ENCODE measurements at regions not wholly inside any gene's neighbourhood (a gene's known extent, or its start where the extent isn't known, plus 50 kb on each side); places are given as distances from the start of the nearest gene placed in this dataset.

GRCh38 chr3:188046561-188047211, 107.3 kb upstream of the LPP start:
- POLR2A ChIA-PET: no interaction called here

DNA sequence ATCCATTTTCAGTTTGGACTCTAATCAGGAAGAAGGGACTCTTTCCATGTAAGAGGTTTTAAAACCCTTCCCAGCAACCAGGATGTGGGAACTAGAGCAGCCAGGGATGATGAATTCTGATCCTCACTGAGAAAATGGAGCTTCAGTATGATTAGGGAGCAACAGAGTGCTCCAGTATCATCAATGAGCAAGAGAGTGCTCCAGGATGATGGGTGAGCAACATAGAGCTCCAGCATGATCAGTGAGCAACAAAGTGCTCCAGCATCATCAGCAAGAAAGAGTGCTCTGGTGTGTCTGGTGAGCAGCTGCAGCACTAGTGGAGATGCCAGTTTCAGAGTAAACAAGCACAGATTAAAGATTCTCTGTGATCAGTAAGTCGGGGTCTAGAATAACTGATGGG, 106.4 kb upstream of the LPP start:
- Histone ChIP-seq H3K36me3 (ENCODE audit: control insufficient read depth in 2 of 2, extremely low read depth in 1 of 2, insufficient read depth in 2 of 2, low read length in 2 of 2) (no peaks in the 10 kb centered on the region), H3K4me2 (ENCODE audit: insufficient read depth, low read length) (no peak overlapping the region), H2AFZ (ENCODE audit: low read depth, low read length) (no peak overlapping the region), H3K9me1 (replicated peaks; ENCODE audit: control insufficient read depth, extremely low read depth, insufficient read depth, low read length) (no peaks in the 10 kb centered on the region), H3K27ac (ENCODE audit: insufficient read depth, low read depth, low read length) (no peak overlapping the region), H3K9ac (replicated peaks; ENCODE audit: extremely low read depth, insufficient read depth, low read length) (no peak overlapping the region), H3K4me3 (replicated peaks in 1 of 3; ENCODE audit: insufficient read depth in 1 of 3, low read depth in 1 of 3, low read length in 3 of 3) (no peak overlapping the region), H3K79me2 (ENCODE audit: control insufficient read depth, insufficient read depth, low read length) (no peaks in the 10 kb centered on the region), H3K9me3 (replicated peaks; ENCODE audit: control insufficient read depth, insufficient read depth, low read length) (no peaks in the 10 kb centered on the region), H3K27me3 (ENCODE audit: control insufficient read depth in 2 of 2, insufficient read depth in 2 of 2, low read length in 2 of 2) (peaks cover 5 to 7% of the 10 kb centered on the region in 2 experiments), H3K4me1 (ENCODE audit: control insufficient read depth, extremely low read depth, insufficient read depth, low read length) (no peaks in the 10 kb centered on the region), H4K20me1 (replicated peaks; ENCODE audit: control insufficient read depth, extremely low read depth, insufficient read depth, low read length) (no peaks in the 10 kb centered on the region)
- no peak for DNase-seq (ENCODE audit: low read depth, low spot score)
- dilution Hi-C loops (cut with MboI; ENCODE audit: extremely low pct_ligation_motif_present, low sequenced_read_pairs): no loop called here
- intact Hi-C loops (cut with micrococcal nuclease): no loop called here
- ChIA-PET POLR2A (no interaction called here), CTCF (interaction anchor here (1.0 to 1.5 kb wide), 2 partner anchors 10 to 14 kb away, joined by 3 read pairs; no protein-coding TSS in a partner anchor)
- TF ChIP-seq EZH2 (IDR thresholded peaks at IDR 0.05; ENCODE audit: borderline replicate concordance, low read depth, low read length, severe bottlenecking): no peak
- no peak for TF ChIP-seq JUN (IDR thresholded peaks at IDR 0.05; ENCODE audit: borderline replicate concordance, insufficient read depth, insufficient read length, low read depth)
- TF ChIP-seq, protein P1, sequence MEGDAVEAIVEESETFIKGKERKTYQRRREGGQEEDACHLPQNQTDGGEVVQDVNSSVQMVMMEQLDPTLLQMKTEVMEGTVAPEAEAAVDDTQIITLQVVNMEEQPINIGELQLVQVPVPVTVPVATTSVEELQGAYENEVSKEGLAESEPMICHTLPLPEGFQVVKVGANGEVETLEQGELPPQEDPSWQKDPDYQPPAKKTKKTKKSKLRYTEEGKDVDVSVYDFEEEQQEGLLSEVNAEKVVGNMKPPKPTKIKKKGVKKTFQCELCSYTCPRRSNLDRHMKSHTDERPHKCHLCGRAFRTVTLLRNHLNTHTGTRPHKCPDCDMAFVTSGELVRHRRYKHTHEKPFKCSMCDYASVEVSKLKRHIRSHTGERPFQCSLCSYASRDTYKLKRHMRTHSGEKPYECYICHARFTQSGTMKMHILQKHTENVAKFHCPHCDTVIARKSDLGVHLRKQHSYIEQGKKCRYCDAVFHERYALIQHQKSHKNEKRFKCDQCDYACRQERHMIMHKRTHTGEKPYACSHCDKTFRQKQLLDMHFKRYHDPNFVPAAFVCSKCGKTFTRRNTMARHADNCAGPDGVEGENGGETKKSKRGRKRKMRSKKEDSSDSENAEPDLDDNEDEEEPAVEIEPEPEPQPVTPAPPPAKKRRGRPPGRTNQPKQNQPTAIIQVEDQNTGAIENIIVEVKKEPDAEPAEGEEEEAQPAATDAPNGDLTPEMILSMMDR (IDR thresholded peaks at IDR 0.05; ENCODE audit: extremely low read depth in 1 of 2, insufficient read depth in 1 of 2, low read depth in 1 of 2, low read length in 2 of 2): no peak
- no peak for TF ChIP-seq FOS (IDR thresholded peaks at IDR 0.05; ENCODE audit: borderline replicate concordance, insufficient read depth, low read length)
- TF ChIP-seq MAX (IDR thresholded peaks at IDR 0.05; ENCODE audit: insufficient read depth, insufficient read length): no peak
- TF ChIP-seq MYC (IDR thresholded peaks at IDR 0.05; ENCODE audit: low read depth, low read length): no peak
- TF ChIP-seq GATA2 (IDR thresholded peaks at IDR 0.05; ENCODE audit: insufficient read depth, insufficient read length, low read depth, low read length): no peak
- no peak for TF ChIP-seq POLR2A (IDR thresholded peaks at IDR 0.05; ENCODE audit: low read depth, low read length)
- no peak for TF ChIP-seq POLR2AphosphoS5 (IDR thresholded peaks at IDR 0.05; ENCODE audit: insufficient read depth, low read depth, low read length)
- no TSS peak for BruUV-seq (replicated peaks)
- FAIRE-seq: no peak

More at GRCh38 chr3:188046561-188047211, 107.3 kb upstream of the LPP start:
- no peak overlapping the region for H3K9ac ChIP-seq (replicated peaks; ENCODE audit: extremely low read depth, insufficient read depth, low read length)
- H2AFZ ChIP-seq (ENCODE audit: low read depth, low read length): no peak overlapping the region
- H3K27me3 ChIP-seq (ENCODE audit: control insufficient read depth in 2 of 2, insufficient read depth in 2 of 2, low read length in 2 of 2): peaks cover 5 to 10% of the 10 kb centered on the region in 2 experiments
- H3K27ac ChIP-seq (ENCODE audit: insufficient read depth, low read depth, low read length): no peak overlapping the region
- dilution Hi-C loops (cut with MboI; ENCODE audit: extremely low pct_ligation_motif_present, low sequenced_read_pairs): no loop called here
- H3K36me3 ChIP-seq (ENCODE audit: control insufficient read depth in 2 of 2, extremely low read depth in 1 of 2, insufficient read depth in 2 of 2, low read length in 2 of 2): no peaks in the 10 kb centered on the region
- no peaks in the 10 kb centered on the region for H3K79me2 ChIP-seq (ENCODE audit: control insufficient read depth, insufficient read depth, low read length)
- FAIRE-seq: no peak
- H3K4me2 ChIP-seq (ENCODE audit: insufficient read depth, low read length): no peak overlapping the region
- H4K20me1 ChIP-seq (replicated peaks; ENCODE audit: control insufficient read depth, extremely low read depth, insufficient read depth, low read length): no peaks in the 10 kb centered on the region
- no peaks in the 10 kb centered on the region for H3K9me1 ChIP-seq (replicated peaks; ENCODE audit: control insufficient read depth, extremely low read depth, insufficient read depth, low read length)
- TF ChIP-seq JUN (IDR thresholded peaks at IDR 0.05; ENCODE audit: borderline replicate concordance, insufficient read depth, insufficient read length, low read depth) (no peak), FOS (IDR thresholded peaks at IDR 0.05; ENCODE audit: borderline replicate concordance, insufficient read depth, low read length) (peak; percentile 11)
- H3K4me3 ChIP-seq (replicated peaks in 1 of 3; ENCODE audit: insufficient read depth in 1 of 3, low read depth in 1 of 3, low read length in 3 of 3): no peak overlapping the region
- no peaks in the 10 kb centered on the region for H3K9me3 ChIP-seq (replicated peaks; ENCODE audit: control insufficient read depth, insufficient read depth, low read length)
- CTCF ChIA-PET: interaction anchor here (1.5 kb wide), 1 partner anchor 15 kb away, joined by 3 read pairs; no protein-coding TSS in a partner anchor
- peak; percentile 4 for DNase-seq (ENCODE audit: low read depth, low spot score)
- intact Hi-C loops (cut with micrococcal nuclease): no loop called here
- H3K4me1 ChIP-seq (ENCODE audit: control insufficient read depth, extremely low read depth, insufficient read depth, low read length): no peaks in the 10 kb centered on the region
- no TSS peak for BruUV-seq (replicated peaks)
